ENCODE measurements at regions not wholly inside any gene's neighbourhood (a gene's known extent, or its start where the extent isn't known, plus 50 kb on each side); places are given as distances from the start of the nearest gene placed in this dataset.

DNA sequence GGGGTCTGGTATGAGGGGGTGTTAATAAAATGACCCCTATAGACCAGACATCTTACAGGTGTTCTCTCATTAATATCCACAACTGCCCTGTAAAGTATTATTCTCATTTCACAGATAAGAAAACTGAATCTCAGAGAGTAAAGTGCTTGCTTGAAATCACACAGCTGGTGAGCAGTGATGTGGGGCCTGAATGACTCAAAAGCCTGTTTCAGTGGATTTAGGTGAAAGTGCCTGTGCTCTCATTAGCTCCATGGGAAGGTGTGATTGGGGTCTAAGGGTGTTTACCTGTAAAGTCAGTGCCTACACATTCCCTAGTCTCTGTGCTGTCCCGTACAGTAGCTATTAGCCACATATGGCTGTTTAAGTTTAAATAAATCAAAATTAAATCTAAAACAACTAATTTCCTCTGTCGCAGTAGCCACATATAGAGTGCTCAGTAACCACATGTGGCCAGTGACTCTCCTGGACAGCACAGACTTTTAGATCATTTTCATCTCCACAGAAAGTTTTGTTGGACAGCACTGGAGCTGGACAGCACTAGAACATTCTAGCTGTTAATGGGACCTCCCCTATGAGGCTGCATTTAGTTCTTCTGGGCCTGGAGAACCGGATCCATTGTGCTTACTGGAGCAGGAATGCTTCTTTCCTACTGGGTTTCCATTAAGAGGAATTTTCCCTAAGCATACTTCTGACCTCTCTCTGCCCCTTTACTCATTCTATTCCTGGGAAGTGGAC is 52.5 kb upstream of the SEMA6A start:
- no peak overlapping the region for H3K9ac ChIP-seq (ENCODE audit: low read depth in 1 of 2, low read length in 2 of 2)
- no peaks in the 10 kb centered on the region for H3K36me3 ChIP-seq (ENCODE audit: control insufficient read depth in 1 of 2, insufficient read depth in 2 of 2, low read length in 2 of 2)
- H3K4me1 ChIP-seq (ENCODE audit: control insufficient read depth in 1 of 2, insufficient read depth in 2 of 2, low read length in 2 of 2), result no peaks in the 10 kb centered on the region
- H3K27me3 ChIP-seq (ENCODE audit: control insufficient read depth in 1 of 2, insufficient read depth in 2 of 2, low read length in 2 of 2), result no peaks in the 10 kb centered on the region
- H3K4me3 ChIP-seq (ENCODE audit: low read depth in 1 of 2, low read length in 2 of 2), result no peak overlapping the region
- H3K9me3 ChIP-seq (ENCODE audit: control insufficient read depth in 1 of 2, low read length in 2 of 2), result no peaks in the 10 kb centered on the region
- no peak overlapping the region for H3K27ac ChIP-seq (ENCODE audit: low read depth, low read length)

- no peak overlapping the region for H3K4me3 ChIP-seq (ENCODE audit: low read depth in 1 of 2, low read length in 2 of 2)
- H3K36me3 ChIP-seq (ENCODE audit: control insufficient read depth in 1 of 2, insufficient read depth in 2 of 2, low read length in 2 of 2), result no peaks in the 10 kb centered on the region
- no peak overlapping the region for H3K27ac ChIP-seq (ENCODE audit: low read depth, low read length)
- no peaks in the 10 kb centered on the region for H3K27me3 ChIP-seq (ENCODE audit: control insufficient read depth in 1 of 2, insufficient read depth in 2 of 2, low read length in 2 of 2)
- H3K9me3 ChIP-seq (ENCODE audit: control insufficient read depth in 1 of 2, low read length in 2 of 2), result no peaks in the 10 kb centered on the region
- no peaks in the 10 kb centered on the region for H3K4me1 ChIP-seq (ENCODE audit: control insufficient read depth in 1 of 2, insufficient read depth in 2 of 2, low read length in 2 of 2)
- H3K9ac ChIP-seq (ENCODE audit: low read depth in 1 of 2, low read length in 2 of 2), result no peak overlapping the region
Observed at GRCh38 chr5:116626272-116626723, 51.7 kb upstream of the SEMA6A start.
